ENCODE measurements at regions not wholly inside any gene's neighbourhood (a gene's known extent, or its start where the extent isn't known, plus 50 kb on each side); places are given as distances from the start of the nearest gene placed in this dataset.

- H3K9me3 ChIP-seq (ENCODE audit: control insufficient read depth, insufficient read depth, low read depth, low read length), result no peaks in the 10 kb centered on the region
- TF ChIP-seq, protein P1, sequence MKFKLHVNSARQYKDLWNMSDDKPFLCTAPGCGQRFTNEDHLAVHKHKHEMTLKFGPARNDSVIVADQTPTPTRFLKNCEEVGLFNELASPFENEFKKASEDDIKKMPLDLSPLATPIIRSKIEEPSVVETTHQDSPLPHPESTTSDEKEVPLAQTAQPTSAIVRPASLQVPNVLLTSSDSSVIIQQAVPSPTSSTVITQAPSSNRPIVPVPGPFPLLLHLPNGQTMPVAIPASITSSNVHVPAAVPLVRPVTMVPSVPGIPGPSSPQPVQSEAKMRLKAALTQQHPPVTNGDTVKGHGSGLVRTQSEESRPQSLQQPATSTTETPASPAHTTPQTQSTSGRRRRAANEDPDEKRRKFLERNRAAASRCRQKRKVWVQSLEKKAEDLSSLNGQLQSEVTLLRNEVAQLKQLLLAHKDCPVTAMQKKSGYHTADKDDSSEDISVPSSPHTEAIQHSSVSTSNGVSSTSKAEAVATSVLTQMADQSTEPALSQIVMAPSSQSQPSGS (tag by site-specific recombination; IDR thresholded peaks at IDR 0.05; ENCODE audit: low read depth), result no peak
- TF ChIP-seq HOXA7 (CRISPR knock-in tag; IDR thresholded peaks at IDR 0.05; ENCODE audit: borderline replicate concordance) (no peak), REST (tag by site-specific recombination; IDR thresholded peaks at IDR 0.05) (no peak), ZNF184 (tag by site-specific recombination; IDR thresholded peaks at IDR 0.05) (no peak), ZNF596 (tag by site-specific recombination; IDR thresholded peaks at IDR 0.05) (no peak), ZNF248 (tag by site-specific recombination; IDR thresholded peaks at IDR 0.05) (no peak), INSM2 (tag by site-specific recombination; IDR thresholded peaks at IDR 0.05) (no peak), ZFP69B (tag by site-specific recombination; IDR thresholded peaks at IDR 0.05) (no peak), ZNF214 (tag by site-specific recombination; IDR thresholded peaks at IDR 0.05; ENCODE audit: borderline replicate concordance) (no peak)
- TF ChIP-seq, protein P2, sequence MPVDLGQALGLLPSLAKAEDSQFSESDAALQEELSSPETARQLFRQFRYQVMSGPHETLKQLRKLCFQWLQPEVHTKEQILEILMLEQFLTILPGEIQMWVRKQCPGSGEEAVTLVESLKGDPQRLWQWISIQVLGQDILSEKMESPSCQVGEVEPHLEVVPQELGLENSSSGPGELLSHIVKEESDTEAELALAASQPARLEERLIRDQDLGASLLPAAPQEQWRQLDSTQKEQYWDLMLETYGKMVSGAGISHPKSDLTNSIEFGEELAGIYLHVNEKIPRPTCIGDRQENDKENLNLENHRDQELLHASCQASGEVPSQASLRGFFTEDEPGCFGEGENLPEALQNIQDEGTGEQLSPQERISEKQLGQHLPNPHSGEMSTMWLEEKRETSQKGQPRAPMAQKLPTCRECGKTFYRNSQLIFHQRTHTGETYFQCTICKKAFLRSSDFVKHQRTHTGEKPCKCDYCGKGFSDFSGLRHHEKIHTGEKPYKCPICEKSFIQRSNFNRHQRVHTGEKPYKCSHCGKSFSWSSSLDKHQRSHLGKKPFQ (tag by site-specific recombination; IDR thresholded peaks at IDR 0.05), result no peak
- TF ChIP-seq, protein P3, sequence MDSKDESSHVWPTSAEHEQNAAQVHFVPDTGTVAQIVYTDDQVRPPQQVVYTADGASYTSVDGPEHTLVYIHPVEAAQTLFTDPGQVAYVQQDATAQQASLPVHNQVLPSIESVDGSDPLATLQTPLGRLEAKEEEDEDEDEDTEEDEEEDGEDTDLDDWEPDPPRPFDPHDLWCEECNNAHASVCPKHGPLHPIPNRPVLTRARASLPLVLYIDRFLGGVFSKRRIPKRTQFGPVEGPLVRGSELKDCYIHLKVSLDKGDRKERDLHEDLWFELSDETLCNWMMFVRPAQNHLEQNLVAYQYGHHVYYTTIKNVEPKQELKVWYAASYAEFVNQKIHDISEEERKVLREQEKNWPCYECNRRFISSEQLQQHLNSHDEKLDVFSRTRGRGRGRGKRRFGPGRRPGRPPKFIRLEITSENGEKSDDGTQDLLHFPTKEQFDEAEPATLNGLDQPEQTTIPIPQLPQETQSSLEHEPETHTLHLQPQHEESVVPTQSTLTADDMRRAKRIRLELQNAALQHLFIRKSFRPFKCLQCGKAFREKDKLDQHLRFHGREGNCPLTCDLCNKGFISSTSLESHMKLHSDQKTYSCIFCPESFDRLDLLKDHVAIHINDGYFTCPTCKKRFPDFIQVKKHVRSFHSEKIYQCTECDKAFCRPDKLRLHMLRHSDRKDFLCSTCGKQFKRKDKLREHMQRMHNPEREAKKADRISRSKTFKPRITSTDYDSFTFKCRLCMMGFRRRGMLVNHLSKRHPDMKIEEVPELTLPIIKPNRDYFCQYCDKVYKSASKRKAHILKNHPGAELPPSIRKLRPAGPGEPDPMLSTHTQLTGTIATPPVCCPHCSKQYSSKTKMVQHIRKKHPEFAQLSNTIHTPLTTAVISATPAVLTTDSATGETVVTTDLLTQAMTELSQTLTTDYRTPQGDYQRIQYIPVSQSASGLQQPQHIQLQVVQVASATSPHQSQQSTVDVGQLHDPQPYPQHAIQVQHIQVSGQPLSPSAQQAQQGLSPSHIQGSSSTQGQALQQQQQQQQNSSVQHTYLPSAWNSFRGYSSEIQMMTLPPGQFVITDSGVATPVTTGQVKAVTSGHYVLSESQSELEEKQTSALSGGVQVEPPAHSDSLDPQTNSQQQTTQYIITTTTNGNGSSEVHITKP (tag by site-specific recombination; IDR thresholded peaks at IDR 0.05), result no peak
- no peak overlapping the region for H3K4me3 ChIP-seq (ENCODE audit: low read depth, low read length)
- CTCF ChIA-PET, result interaction anchor here (0.6 to 0.7 kb wide), 3 partner anchors 25 to 876 kb away, joined by 3 to 6 read pairs (median 4); no protein-coding TSS in a partner anchor
- POLR2A ChIA-PET, result no interaction called here
- H3K4me1 ChIP-seq (ENCODE audit: control insufficient read depth, insufficient read depth, low read length), result no peaks in the 10 kb centered on the region
- no peak overlapping the region for H3K27ac ChIP-seq (ENCODE audit: extremely low read depth, low read depth, low read length)
- H3K36me3 ChIP-seq (ENCODE audit: control insufficient read depth in 2 of 2, insufficient read depth in 1 of 2, low read length in 2 of 2), result no peaks in the 10 kb centered on the region
Observed at GRCh38 chr6:120056085-120056484, 706.5 kb upstream of the MAN1A1 start.

- ChIA-PET CTCF (interaction anchor here (0.6 to 0.9 kb wide), 3 partner anchors 12 to 553 kb away, joined by 3 to 6 read pairs (median 6); no protein-coding TSS in a partner anchor), POLR2A (no interaction called here)
- Histone ChIP-seq H3K4me3 (ENCODE audit: low read depth, low read length) (no peak overlapping the region), H3K9me3 (ENCODE audit: control insufficient read depth, insufficient read depth, low read depth, low read length) (no peaks in the 10 kb centered on the region), H3K36me3 (ENCODE audit: control insufficient read depth in 2 of 2, insufficient read depth in 1 of 2, low read length in 2 of 2) (no peaks in the 10 kb centered on the region), H3K4me1 (ENCODE audit: control insufficient read depth, insufficient read depth, low read length) (no peaks in the 10 kb centered on the region), H3K27ac (ENCODE audit: extremely low read depth, low read depth, low read length) (no peak overlapping the region)
- TF ChIP-seq PRDM1 (tag by site-specific recombination; IDR thresholded peaks at IDR 0.05), result no peak
- TF ChIP-seq ZNF324 (tag by site-specific recombination; IDR thresholded peaks at IDR 0.05), result no peak
Observed at GRCh38 chr6:120055071-120055470, 705.5 kb upstream of the MAN1A1 start.

Measured in HEK293 (cell line).